DND-41 (cell line): ENCODE measurements at regions not wholly inside any gene's neighbourhood (a gene's known extent, or its start where the extent isn't known, plus 50 kb on each side); places are given as distances from the start of the nearest gene placed in this dataset.

Source experiments
- ATAC-seq: fragments of 200-7000 bp; cut with Tn5 transposase; 3 replicates; pipeline ENCODE4 v1.9.1; 2021; ENCODE audit warnings: low read depth; ENCODE audit not compliant: insufficient read depth
- DNase-seq: peaks from one replicate; pipeline ENCODE4 v3.0.0-alpha.2; 2020
- H2AFZ ChIP-seq: 2 replicates; pipeline ENCODE4 v1.6.0; 2012; ENCODE audit warnings: low read depth, low read length
- H3K27ac ChIP-seq: 2 replicates; pipeline ENCODE4 v1.5.1; 2012; ENCODE audit warnings: low read length, inconsistent platforms
- H3K27me3 ChIP-seq: fragments of 200-600 bp; sonication (generic); 2 replicates; pipeline ENCODE4 v1.6.0; 2012; ENCODE audit warnings: low read length, mild to moderate bottlenecking, inconsistent platforms; ENCODE audit not compliant: insufficient read depth, poor library complexity
- H3K36me3 ChIP-seq: 2 replicates; pipeline ENCODE4 v1.5.1; 2012; ENCODE audit warnings: low read length, inconsistent platforms; ENCODE audit not compliant: insufficient read depth
- H3K4me1 ChIP-seq: 2 replicates; pipeline ENCODE4 v1.5.1; 2012; ENCODE audit warnings: mild to moderate bottlenecking, low read length; ENCODE audit not compliant: insufficient read depth
- H3K4me2 ChIP-seq: 2 replicates; pipeline ENCODE4 v1.6.0; 2012; ENCODE audit warnings: mild to moderate bottlenecking, moderate library complexity, low read length, inconsistent platforms; ENCODE audit not compliant: insufficient read depth
- H3K4me3 ChIP-seq, 2 experiments: fragments of 200-600 bp in 1 of 2; shearing (Covaris generic) in 1 of 2; 2 replicates each; pipeline ENCODE4 v1.5.1; 2012 to 2016; ENCODE audit warnings: inconsistent platforms in 2 of 2, low read length in 2 of 2, mild to moderate bottlenecking in 2 of 2, low read depth in 1 of 2, moderate library complexity in 1 of 2
- H3K79me2 ChIP-seq: 2 replicates; pipeline ENCODE4 v1.6.0; 2012; ENCODE audit warnings: low read length, inconsistent platforms; ENCODE audit not compliant: insufficient read depth
- H3K9ac ChIP-seq: 2 replicates; pipeline ENCODE4 v1.6.0; 2012; ENCODE audit warnings: low read depth, mild to moderate bottlenecking, inconsistent platforms, low read length, moderate library complexity
- H3K9me3 ChIP-seq: 2 replicates; pipeline ENCODE4 v1.5.1; 2012; ENCODE audit warnings: low read length, moderate library complexity, mild to moderate bottlenecking, inconsistent platforms; ENCODE audit not compliant: insufficient read depth, severe bottlenecking
- H4K20me1 ChIP-seq: 2 replicates; pipeline ENCODE4 v1.6.0; 2012; ENCODE audit warnings: low read length; ENCODE audit not compliant: insufficient read depth
- EZH2 ChIP-seq: IDR thresholded peaks from 3 replicates; pipeline ENCODE4 v1.6.1; 2012; ENCODE audit warnings: borderline replicate concordance, low read depth, mild to moderate bottlenecking, moderate library complexity, low read length, inconsistent platforms; ENCODE audit not compliant: severe bottlenecking
- TF ChIP-seq, protein P1 (sequence below): IDR thresholded peaks from 2 replicates; pipeline ENCODE4 v1.5.1; 2012; ENCODE audit warnings: borderline replicate concordance, low read length, moderate library complexity, mild to moderate bottlenecking; ENCODE audit not compliant: poor library complexity, severe bottlenecking; ENCODE audit errors: extremely low read depth

DNA sequence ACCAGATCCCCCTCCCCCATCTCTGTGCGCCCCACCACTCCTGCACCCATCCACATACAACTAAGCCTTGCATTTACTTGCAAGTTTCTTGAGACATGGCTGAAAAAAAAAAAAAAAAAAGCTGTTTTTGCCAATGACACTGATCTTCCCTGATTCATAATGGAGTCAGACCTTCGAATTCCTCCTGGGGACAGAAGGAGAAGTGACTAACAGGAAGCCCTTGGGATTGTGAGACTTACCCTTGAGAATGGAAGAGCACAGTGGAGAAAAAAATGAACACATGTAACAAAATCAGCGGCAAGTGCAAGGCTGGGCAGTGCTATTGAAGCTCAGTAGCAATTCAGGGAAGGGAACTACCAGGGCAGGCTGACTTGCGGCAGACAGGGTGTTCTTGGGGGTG, 288.4 kb downstream of the BCOR start:
- Histone ChIP-seq H2AFZ (no peak overlapping the region), H3K27ac (no peak overlapping the region), H3K4me2 (no peak overlapping the region), H3K27me3 (no peaks in the 10 kb centered on the region), H3K4me1 (no peaks in the 10 kb centered on the region), H3K4me3 (no peak overlapping the region), H3K9me3 (no peaks in the 10 kb centered on the region), H4K20me1 (no peaks in the 10 kb centered on the region), H3K9ac (no peak overlapping the region), H3K79me2 (no peaks in the 10 kb centered on the region), H3K36me3 (no peaks in the 10 kb centered on the region)
- TF ChIP-seq EZH2, result no peak
- TF ChIP-seq, protein P1, sequence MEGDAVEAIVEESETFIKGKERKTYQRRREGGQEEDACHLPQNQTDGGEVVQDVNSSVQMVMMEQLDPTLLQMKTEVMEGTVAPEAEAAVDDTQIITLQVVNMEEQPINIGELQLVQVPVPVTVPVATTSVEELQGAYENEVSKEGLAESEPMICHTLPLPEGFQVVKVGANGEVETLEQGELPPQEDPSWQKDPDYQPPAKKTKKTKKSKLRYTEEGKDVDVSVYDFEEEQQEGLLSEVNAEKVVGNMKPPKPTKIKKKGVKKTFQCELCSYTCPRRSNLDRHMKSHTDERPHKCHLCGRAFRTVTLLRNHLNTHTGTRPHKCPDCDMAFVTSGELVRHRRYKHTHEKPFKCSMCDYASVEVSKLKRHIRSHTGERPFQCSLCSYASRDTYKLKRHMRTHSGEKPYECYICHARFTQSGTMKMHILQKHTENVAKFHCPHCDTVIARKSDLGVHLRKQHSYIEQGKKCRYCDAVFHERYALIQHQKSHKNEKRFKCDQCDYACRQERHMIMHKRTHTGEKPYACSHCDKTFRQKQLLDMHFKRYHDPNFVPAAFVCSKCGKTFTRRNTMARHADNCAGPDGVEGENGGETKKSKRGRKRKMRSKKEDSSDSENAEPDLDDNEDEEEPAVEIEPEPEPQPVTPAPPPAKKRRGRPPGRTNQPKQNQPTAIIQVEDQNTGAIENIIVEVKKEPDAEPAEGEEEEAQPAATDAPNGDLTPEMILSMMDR, result no peak
- ATAC-seq, result no peak
- DNase-seq, result no peak

DNA sequence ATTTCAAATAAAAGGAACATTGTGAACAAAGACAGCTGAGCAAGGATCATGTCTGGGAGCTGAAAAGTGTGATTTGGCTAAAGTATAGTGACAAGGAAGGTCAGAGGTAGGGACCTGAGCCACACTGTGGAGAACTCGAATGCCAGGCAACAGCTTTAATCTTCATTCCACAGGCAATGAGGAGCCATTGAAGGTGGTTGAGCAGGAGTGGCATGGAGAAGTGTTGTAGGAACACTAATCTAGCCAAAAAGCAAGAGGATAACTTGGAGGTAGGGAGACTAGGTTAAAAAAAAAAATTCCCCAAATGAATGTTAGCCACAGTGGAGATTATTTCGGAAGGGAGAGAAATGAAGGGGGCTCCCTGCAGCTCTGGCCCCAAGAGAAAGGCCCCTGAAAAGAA, 286.9 kb downstream of the BCOR start:
- Histone ChIP-seq H3K9me3 (no peaks in the 10 kb centered on the region), H3K4me2 (no peak overlapping the region), H2AFZ (no peak overlapping the region), H3K36me3 (no peaks in the 10 kb centered on the region), H3K27me3 (no peaks in the 10 kb centered on the region), H3K9ac (no peak overlapping the region), H3K79me2 (no peaks in the 10 kb centered on the region), H3K4me1 (peaks cover 8% of the 10 kb centered on the region), H3K4me3 (no peak overlapping the region), H4K20me1 (no peaks in the 10 kb centered on the region), H3K27ac (no peak overlapping the region)
- no peak for DNase-seq
- no peak for TF ChIP-seq EZH2
- TF ChIP-seq, protein P1, result no peak
- no peak for ATAC-seq

DNA sequence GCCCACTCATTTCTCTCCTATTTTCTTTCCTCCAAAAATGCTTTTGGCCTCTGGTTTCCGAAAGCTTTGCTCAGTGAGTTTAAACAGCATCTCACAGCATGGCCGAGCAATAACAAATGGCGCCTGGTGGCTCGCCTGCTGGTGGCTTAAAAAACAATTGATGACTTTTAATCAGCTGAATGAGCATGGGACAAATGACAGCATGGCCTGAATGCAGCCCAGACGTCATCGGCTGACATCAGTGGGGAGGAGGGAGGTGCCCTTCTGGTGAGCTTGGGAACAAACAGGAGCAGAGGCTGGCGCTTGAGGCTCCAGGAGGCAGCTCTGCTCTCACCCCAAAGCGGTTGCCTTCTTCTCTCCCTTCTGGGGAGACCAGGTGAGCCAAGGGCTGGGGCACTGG, 286.4 kb downstream of the BCOR start:
- no peaks in the 10 kb centered on the region for H4K20me1 ChIP-seq
- H2AFZ ChIP-seq, result no peak overlapping the region
- no peak overlapping the region for H3K27ac ChIP-seq
- H3K4me3 ChIP-seq, result no peak overlapping the region
- no peak overlapping the region for H3K4me2 ChIP-seq
- H3K79me2 ChIP-seq, result no peaks in the 10 kb centered on the region
- H3K4me1 ChIP-seq, result peaks cover 13% of the 10 kb centered on the region
- no peak overlapping the region for H3K9ac ChIP-seq
- ATAC-seq (no peak), DNase-seq (no peak)
- no peaks in the 10 kb centered on the region for H3K36me3 ChIP-seq
- no peaks in the 10 kb centered on the region for H3K27me3 ChIP-seq
- TF ChIP-seq, protein P1, result no peak
- TF ChIP-seq EZH2, result no peak
- no peaks in the 10 kb centered on the region for H3K9me3 ChIP-seq

DNA sequence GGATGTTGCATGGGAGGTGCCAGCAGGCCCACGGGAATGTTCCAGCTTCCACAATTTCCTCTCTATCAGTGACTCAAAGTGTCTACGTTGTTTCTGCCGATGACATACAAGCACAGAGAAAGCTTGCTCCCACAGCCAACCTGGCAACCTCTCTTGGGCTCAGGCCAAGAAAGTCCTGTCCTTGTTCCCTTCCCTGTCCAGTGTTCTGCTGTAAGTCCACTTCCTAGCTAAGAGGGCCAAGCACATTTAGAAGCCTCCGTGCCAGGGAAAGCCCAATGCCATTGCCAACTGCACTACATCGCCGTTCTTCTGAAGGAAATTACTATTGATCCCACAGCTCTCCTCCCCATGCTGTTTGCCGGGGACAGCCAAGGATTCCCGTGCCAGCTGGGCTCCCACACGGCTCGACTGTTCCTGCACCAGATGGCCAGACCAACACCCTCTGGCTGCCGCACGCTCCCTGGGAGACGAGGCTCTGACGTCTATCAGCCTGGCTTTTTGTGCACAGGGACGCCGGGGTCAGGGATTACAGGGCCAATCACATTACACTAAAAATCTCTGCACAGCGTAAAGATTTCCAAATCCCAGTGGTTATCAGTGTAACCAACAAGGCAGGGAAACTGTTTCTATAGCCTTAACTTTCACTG, 284.0 kb downstream of the BCOR start:
- Histone ChIP-seq H3K4me2 (no peak overlapping the region), H4K20me1 (no peaks in the 10 kb centered on the region), H3K9me3 (no peaks in the 10 kb centered on the region), H3K4me3 (no peak overlapping the region), H3K27ac (no peak overlapping the region), H3K9ac (no peak overlapping the region), H2AFZ (no peak overlapping the region), H3K36me3 (no peaks in the 10 kb centered on the region), H3K79me2 (no peaks in the 10 kb centered on the region), H3K27me3 (no peaks in the 10 kb centered on the region), H3K4me1 (peaks cover 31% of the 10 kb centered on the region)
- DNase-seq, result no peak
- no peak for ATAC-seq
- TF ChIP-seq, protein P1, result no peak
- TF ChIP-seq EZH2, result no peak
